GM19395 (cell line): ENCODE measurements at regions not wholly inside any gene's neighbourhood (a gene's known extent, or its start where the extent isn't known, plus 50 kb on each side); places are given as distances from the start of the nearest gene placed in this dataset.

ENCODE experiments used
- ATAC-seq: cut with Tn5 transposase; IDR thresholded peaks from one replicate; pipeline ENCODE4 v1.9.1; 2021; ENCODE audit warnings: mild to moderate bottlenecking, moderate library complexity; ENCODE audit not compliant: unreplicated experiment

DNA sequence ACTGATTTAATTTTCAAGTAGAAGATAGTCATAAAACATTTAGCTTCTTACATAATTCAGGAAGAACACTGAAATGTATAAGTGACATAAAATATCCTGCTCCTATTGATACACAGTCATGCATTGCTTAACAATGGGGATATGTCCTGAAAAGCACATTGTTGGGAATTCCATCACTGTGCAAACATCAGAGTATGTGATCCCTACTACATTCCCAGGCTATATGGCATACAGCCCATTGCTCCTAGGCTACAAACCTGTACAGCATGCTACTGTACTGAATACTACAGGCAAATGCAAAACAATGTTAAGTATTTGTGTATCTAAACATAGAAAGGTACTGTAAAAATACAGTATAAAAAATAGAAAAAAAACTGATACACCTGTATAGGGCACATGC is 723.9 kb upstream of the ARGLU1 start:
- no peak for ATAC-seq

- ATAC-seq: no peak
These were observed 721.6 kb upstream of the ARGLU1 start for GRCh38 chr13:107289540-107289939.

DNA sequence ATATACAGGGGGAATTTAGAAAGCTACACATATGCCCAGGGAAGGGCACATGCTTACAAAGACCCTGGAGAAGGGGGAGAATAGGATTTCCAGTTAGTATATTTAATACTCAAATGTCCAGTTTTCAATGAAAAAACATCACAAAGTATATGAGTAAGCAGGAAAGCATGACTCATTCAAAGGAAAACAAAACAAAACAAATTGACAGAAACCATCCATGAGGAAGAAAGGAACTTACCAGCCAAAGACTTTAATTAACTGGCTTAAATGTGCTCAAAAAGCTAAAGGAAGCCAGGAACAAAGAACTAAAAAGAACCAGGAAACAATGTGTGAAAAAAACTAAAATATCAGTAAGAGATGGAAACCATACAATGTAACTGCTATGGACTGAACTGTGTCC is 716.2 kb upstream of the ARGLU1 start:
- ATAC-seq: no peak

GRCh38 chr13:107277911-107278310 is 710.0 kb upstream of the ARGLU1 start:
- ATAC-seq: no peak

- no peak for ATAC-seq
These were observed 709.0 kb upstream of the ARGLU1 start for GRCh38 chr13:107276936-107277335.

- ATAC-seq: no peak
These were observed 708.1 kb upstream of the ARGLU1 start for GRCh38 chr13:107275945-107276614.

GRCh38 chr13:107275312-107275711 is 707.4 kb upstream of the ARGLU1 start:
- no peak for ATAC-seq

- ATAC-seq: no peak
These were observed 703.3 kb upstream of the ARGLU1 start for GRCh38 chr13:107271227-107271626.

GRCh38 chr13:107266657-107267056 is 698.7 kb upstream of the ARGLU1 start:
- no peak for ATAC-seq

DNA sequence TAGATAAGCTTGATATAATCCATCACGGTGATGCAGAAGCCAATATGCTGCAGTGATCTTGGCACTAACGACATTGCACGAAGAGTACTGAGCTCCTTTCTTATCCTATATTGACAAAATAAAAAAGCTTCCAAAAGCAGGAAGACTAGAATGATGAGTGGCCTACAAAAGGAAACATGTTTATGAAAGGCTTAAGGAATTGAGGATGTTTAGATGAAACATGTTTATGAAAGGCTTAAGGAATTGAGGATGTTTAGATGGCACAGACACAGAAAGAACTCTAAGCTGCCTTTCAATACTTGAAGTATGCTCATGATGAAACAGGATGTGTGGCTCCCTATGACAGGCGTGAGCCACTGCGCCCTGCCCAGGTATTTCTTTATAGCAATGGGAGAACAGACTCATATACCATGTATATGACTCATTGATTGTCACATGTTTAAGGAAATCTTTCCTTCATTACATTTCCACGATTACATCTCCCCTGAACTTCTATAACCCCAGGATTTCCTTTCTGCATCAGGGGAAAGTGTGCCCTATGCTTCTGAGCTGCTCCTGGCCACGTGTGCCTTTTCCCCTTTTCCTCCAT is 690.8 kb upstream of the ARGLU1 start:
- no peak for ATAC-seq

- ATAC-seq: no peak
These were observed 686.5 kb upstream of the ARGLU1 start for GRCh38 chr13:107254392-107254791.

GRCh38 chr13:107252428-107252827 is 684.5 kb upstream of the ARGLU1 start:
- no peak for ATAC-seq

GRCh38 chr13:107252021-107252420 is 684.1 kb upstream of the ARGLU1 start:
- ATAC-seq: no peak

GRCh38 chr13:107251341-107251740 is 683.4 kb upstream of the ARGLU1 start:
- ATAC-seq: no peak

DNA sequence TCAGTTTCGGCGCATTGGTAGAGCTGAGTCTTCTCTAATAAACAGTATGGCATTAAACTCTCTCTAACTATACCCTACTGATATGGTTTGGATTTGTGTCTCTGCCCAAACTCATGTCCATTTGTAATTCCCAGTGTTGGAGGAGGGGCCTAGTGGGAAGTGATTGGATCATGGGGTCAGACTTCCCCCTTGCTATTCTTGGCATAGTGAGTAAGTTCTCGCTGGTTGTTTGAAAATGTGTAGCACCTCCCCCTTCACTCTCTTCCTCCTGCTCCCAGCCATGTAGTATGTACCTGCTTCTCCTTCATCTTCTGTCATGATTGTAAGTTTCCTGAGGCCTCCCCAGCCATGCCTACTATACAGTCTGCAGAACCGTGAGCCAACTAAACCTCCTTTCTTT is 682.7 kb upstream of the ARGLU1 start:
- ATAC-seq: no peak

- no peak for ATAC-seq
These were observed 676.3 kb upstream of the ARGLU1 start for GRCh38 chr13:107244241-107244640.

GRCh38 chr13:107242138-107242537 is 674.2 kb upstream of the ARGLU1 start:
- no peak for ATAC-seq

- ATAC-seq: no peak
These were observed 673.4 kb upstream of the ARGLU1 start for GRCh38 chr13:107241381-107241780.

DNA sequence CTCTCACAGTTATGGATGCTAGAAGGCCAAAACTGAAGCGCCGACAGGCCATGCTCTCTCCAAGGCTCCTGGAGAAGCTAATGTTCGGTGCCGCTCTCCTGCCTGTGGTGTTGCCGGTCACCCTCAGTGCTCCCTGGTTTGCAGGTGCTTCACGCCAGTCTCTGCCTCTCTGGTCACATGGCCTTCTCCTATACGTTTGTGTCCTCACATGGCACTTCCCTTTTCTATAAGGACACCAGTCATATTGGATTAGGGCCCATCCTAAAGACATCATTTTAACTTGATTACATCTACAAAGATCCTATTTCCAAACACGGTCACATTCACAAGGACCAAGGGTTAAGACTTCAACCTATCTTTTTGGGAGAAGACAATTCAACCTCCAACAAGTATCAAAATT is 671.3 kb upstream of the ARGLU1 start:
- no peak for ATAC-seq

- ATAC-seq: no peak
These were observed 670.5 kb upstream of the ARGLU1 start for GRCh38 chr13:107238262-107238981.

DNA sequence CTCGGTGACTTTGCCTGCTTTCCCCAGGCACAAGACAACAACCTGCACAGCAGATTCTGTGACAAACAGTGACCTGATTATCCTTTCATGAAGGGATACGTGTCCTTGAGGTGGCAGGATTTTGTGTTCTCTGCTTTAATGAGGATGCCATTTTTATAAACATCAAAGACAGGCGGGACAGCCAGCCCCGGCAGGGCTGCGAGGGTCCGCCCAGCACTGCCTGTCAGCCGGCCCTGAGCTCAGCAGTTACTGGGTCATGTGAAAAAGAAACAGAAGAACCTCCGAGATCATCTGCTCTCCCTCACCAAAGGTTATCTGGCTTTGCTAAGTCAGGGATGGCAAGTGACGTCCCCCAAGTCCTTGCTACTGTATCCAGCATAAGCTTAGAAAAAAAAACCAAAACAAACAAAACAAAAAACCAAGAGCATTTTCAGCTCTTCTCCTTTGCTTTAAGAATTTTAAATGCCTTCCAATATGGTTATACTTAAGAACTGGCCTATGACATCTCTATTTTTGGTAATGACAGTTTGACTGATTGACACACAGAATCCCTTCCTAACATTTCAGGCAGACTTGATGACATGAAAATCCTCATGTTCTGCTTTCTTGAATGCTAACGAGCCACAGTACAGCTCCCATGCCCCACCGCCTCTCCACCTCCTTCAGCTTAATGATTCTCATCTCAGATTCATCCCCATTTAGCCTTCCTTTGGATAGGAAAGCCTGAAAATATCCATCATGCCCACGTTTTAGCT is 666.6 kb upstream of the ARGLU1 start:
- no peak for ATAC-seq

DNA sequence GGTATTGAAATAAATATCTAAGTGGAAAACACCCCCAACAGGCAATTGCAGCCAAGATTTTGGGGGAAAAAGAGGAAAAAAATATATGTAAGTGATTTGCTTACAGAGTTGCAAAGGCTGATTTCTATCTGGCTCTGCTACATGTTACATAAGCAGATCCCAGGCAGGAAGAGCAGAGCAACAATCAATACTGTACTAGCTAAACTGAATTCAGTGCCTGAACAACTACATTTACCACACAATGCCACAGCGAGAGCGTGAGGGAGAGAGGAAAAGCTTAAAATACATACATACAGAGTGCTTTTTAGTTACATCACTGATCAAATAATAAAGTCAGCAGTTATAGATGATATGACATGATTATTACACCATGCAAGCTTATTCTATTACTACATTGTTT is 665.6 kb upstream of the ARGLU1 start:
- no peak for ATAC-seq
